GM23248 (cell line): ENCODE measurements at regions not wholly inside any gene's neighbourhood (a gene's known extent, or its start where the extent isn't known, plus 50 kb on each side); places are given as distances from the start of the nearest gene placed in this dataset.

Source experiments
- DNase-seq: peaks from one replicate; pipeline ENCODE4 v3.0.0-alpha.2; 2015
- H2AFZ ChIP-seq: fragments of 200-600 bp; sonication (generic); 2 replicates; pipeline ENCODE4 v1.6.1; 2016; ENCODE audit warnings: antibody characterized with exemption
- H3F3A ChIP-seq: fragments of 200-600 bp; sonication (generic); 2 replicates; pipeline ENCODE4 v1.6.1; 2016; ENCODE audit warnings: mild to moderate bottlenecking, antibody characterized with exemption, mixed run types; ENCODE audit not compliant: insufficient read depth
- H3K27ac ChIP-seq: fragments of 200-600 bp; sonication (generic); 2 replicates; pipeline ENCODE4 v1.5.1; 2016; ENCODE audit warnings: mild to moderate bottlenecking
- H3K27me3 ChIP-seq: fragments of 200-600 bp; sonication (generic); replicated peaks from 2 replicates; pipeline ENCODE4 v1.6.1; 2016; ENCODE audit warnings: mild to moderate bottlenecking; ENCODE audit not compliant: insufficient read depth
- H3K36me3 ChIP-seq: fragments of 200-600 bp; sonication (generic); 2 replicates; pipeline ENCODE4 v1.6.1; 2016; ENCODE audit warnings: low read depth, mild to moderate bottlenecking
- H3K4me1 ChIP-seq: fragments of 200-600 bp; sonication (generic); 2 replicates; pipeline ENCODE4 v1.6.1; 2016; ENCODE audit warnings: mild to moderate bottlenecking; ENCODE audit not compliant: insufficient read depth
- H3K4me2 ChIP-seq: fragments of 200-600 bp; sonication (generic); one replicate; pipeline ENCODE4 v1.6.1; 2016; ENCODE audit warnings: mild to moderate bottlenecking; ENCODE audit not compliant: unreplicated experiment
- H3K4me3 ChIP-seq: fragments of 200-600 bp; sonication (generic); 2 replicates; pipeline ENCODE4 v1.5.1; 2016; ENCODE audit warnings: mild to moderate bottlenecking
- H3K79me2 ChIP-seq: fragments of 200-600 bp; sonication (generic); 2 replicates; pipeline ENCODE4 v1.6.1; 2016; ENCODE audit warnings: mild to moderate bottlenecking; ENCODE audit not compliant: insufficient read depth
- H3K9ac ChIP-seq: fragments of 200-600 bp; sonication (generic); 2 replicates; pipeline ENCODE4 v1.6.1; 2016; ENCODE audit warnings: mild to moderate bottlenecking
- H3K9me2 ChIP-seq: fragments of 200-600 bp; sonication (generic); 2 replicates; pipeline ENCODE4 v1.6.1; 2016; ENCODE audit warnings: mixed run types, mild to moderate bottlenecking, moderate library complexity; ENCODE audit not compliant: insufficient read depth
- H3K9me3 ChIP-seq: fragments of 200-600 bp; sonication (generic); one replicate; pipeline ENCODE4 v1.6.1; 2017; ENCODE audit warnings: low read depth
- H4K20me1 ChIP-seq: fragments of 200-600 bp; sonication (generic); 2 replicates; pipeline ENCODE4 v1.6.0; 2016; ENCODE audit not compliant: insufficient read depth
- EZH2 ChIP-seq: fragments of 200-600 bp; sonication (generic); IDR thresholded peaks from 2 replicates; pipeline ENCODE4 v1.6.1; 2018; ENCODE audit warnings: antibody characterized with exemption, mild to moderate bottlenecking; ENCODE audit not compliant: insufficient read depth, poor library complexity, severe bottlenecking
- EZH2phosphoT487 ChIP-seq: fragments of 200-600 bp; sonication (generic); IDR thresholded peaks from 2 replicates; pipeline ENCODE4 v1.6.1; 2018; ENCODE audit warnings: antibody characterized with exemption, moderate library complexity, mild to moderate bottlenecking, low read depth; ENCODE audit not compliant: insufficient read depth
- WGBS, 2 experiments: methylation state at CpG; one replicate each; pipeline ENCODE4 v1.1.6; 2015 to 2017; ENCODE audit warnings: low lambda C conversion rate in 2 of 2, low coverage in 1 of 2; ENCODE audit errors: missing lambda C conversion rate in 2 of 2; 5-methylcytosine and 5-hydroxymethylcytosine counted together
- in situ Hi-C: fragments of 300-500 bp; cut with MboI; formaldehyde crosslinking; loops from 2 replicates; pipeline ENCODE4 v1.15.0; 2020

GRCh38 chr10:118840776-118841468 lies 86.2 kb upstream of the CACUL1 start:
- no peaks in the 10 kb centered on the region for H3F3A ChIP-seq
- H3K4me2 ChIP-seq = no peak overlapping the region
- in situ Hi-C loops = no loop called here
- no peaks in the 10 kb centered on the region for H4K20me1 ChIP-seq
- H3K79me2 ChIP-seq = no peaks in the 10 kb centered on the region
- no peaks in the 10 kb centered on the region for H3K4me1 ChIP-seq
- H3K27me3 ChIP-seq = 0 out of 2 replicates have a peak, but pooled peaks cover 3% of the 10 kb centered on the region
- H3K9ac ChIP-seq = no peak overlapping the region
- 72 to 76% methylated on average over 11 of the region's 11 CpGs for WGBS, 2 experiments
- H3K9me3 ChIP-seq = no peaks in the 10 kb centered on the region
- H3K36me3 ChIP-seq = no peaks in the 10 kb centered on the region
- no peaks in the 10 kb centered on the region for H3K9me2 ChIP-seq
- H3K4me3 ChIP-seq = no peak overlapping the region
- TF ChIP-seq EZH2phosphoT487 (no peak), EZH2 (no peak)
- no peak overlapping the region for H3K27ac ChIP-seq
- DNase-seq = no peak
- no peak overlapping the region for H2AFZ ChIP-seq

GRCh38 chr10:118841881-118842605 lies 87.3 kb upstream of the CACUL1 start:
- no peak overlapping the region for H3K4me3 ChIP-seq
- no peaks in the 10 kb centered on the region for H3K79me2 ChIP-seq
- H3K4me1 ChIP-seq = no peaks in the 10 kb centered on the region
- H3F3A ChIP-seq = no peaks in the 10 kb centered on the region
- no peaks in the 10 kb centered on the region for H3K9me2 ChIP-seq
- no peaks in the 10 kb centered on the region for H4K20me1 ChIP-seq
- H3K9me3 ChIP-seq = no peaks in the 10 kb centered on the region
- H3K9ac ChIP-seq = no peak overlapping the region
- no peak overlapping the region for H3K27ac ChIP-seq
- no peaks in the 10 kb centered on the region for H3K27me3 ChIP-seq
- H2AFZ ChIP-seq = no peak overlapping the region
- TF ChIP-seq EZH2phosphoT487 (no peak), EZH2 (no peak)
- H3K36me3 ChIP-seq = no peaks in the 10 kb centered on the region
- DNase-seq = no peak
- in situ Hi-C loops = no loop called here
- no peak overlapping the region for H3K4me2 ChIP-seq
- WGBS, 2 experiments = 68 to 78% methylated on average over 15 of the region's 17 CpGs

DNA sequence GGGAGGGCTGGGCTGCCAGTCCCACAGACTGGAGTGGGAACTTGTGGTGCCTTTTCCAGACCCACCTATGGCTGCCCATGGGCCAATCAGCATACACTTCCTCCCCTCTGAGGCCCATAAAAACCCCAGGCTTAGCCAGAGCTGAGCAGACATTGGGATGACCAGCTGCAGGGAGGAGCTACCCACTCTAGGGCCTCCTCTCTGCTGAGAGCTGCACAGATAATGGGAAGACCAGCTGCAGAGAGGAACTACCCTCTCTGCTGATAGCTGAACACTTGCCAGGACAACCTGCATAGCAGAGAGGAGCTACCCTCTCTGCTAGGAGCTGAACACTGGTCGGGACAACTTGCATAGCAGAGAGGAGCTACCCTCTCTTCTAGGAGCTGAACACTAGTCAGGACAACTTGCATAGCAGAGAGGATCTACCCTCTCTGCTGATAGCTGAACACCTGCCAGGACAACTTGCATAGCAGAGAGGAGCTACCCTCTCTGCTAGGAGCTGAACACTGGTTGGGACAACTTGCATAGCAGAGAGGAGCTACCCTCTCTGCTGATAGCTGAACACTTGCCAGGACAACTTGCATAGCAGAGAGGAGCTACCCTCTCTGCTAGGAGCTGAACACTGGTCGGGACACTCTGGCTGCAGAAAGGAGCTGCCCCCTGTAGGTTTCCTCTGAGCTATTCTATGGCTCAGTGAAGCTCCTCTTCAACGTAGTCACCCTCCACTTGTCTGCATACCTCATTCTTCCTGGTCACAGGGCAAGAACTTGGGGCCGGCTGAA lies 88.3 kb upstream of the CACUL1 start:
- Histone ChIP-seq H2AFZ (no peak overlapping the region), H3K36me3 (no peaks in the 10 kb centered on the region), H3K4me1 (no peaks in the 10 kb centered on the region), H3F3A (no peaks in the 10 kb centered on the region), H3K9me3 (no peaks in the 10 kb centered on the region), H4K20me1 (no peaks in the 10 kb centered on the region), H3K9me2 (no peaks in the 10 kb centered on the region), H3K9ac (no peak overlapping the region), H3K79me2 (no peaks in the 10 kb centered on the region), H3K27me3 (no peaks in the 10 kb centered on the region), H3K4me3 (no peak overlapping the region), H3K27ac (no peak overlapping the region), H3K4me2 (no peak overlapping the region)
- no peak for DNase-seq
- in situ Hi-C loops = no loop called here
- 41 to 49% methylated on average over 4 of the region's 4 CpGs for WGBS, 2 experiments
- no peak for TF ChIP-seq EZH2phosphoT487
- no peak for TF ChIP-seq EZH2

- WGBS, 2 experiments = 74 to 80% methylated on average over 6 to 7 of the region's 7 CpGs
- Histone ChIP-seq H2AFZ (no peak overlapping the region), H3K4me2 (no peak overlapping the region), H3K4me3 (no peak overlapping the region), H3K9me2 (no peaks in the 10 kb centered on the region), H3K27ac (no peak overlapping the region), H3K27me3 (no peaks in the 10 kb centered on the region), H3K4me1 (no peaks in the 10 kb centered on the region), H3F3A (no peaks in the 10 kb centered on the region), H4K20me1 (no peaks in the 10 kb centered on the region), H3K9ac (no peak overlapping the region), H3K79me2 (no peaks in the 10 kb centered on the region), H3K9me3 (no peaks in the 10 kb centered on the region), H3K36me3 (no peaks in the 10 kb centered on the region)
- TF ChIP-seq EZH2phosphoT487 (no peak), EZH2 (no peak)
- no peak for DNase-seq
- in situ Hi-C loops = no loop called here
Measured at GRCh38 chr10:118843647-118844265, 89.0 kb upstream of the CACUL1 start.
